ENCODE measurements at regions not wholly inside any gene's neighbourhood (a gene's known extent, or its start where the extent isn't known, plus 50 kb on each side); places are given as distances from the start of the nearest gene placed in this dataset.

GRCh38 chr1:95547005-95547404 is 313.0 kb downstream of the RWDD3 start:
- TF ChIP-seq CTCF (conservative IDR thresholded peaks at IDR 0.05; ENCODE audit: low read length): no peak
- no peak for TF ChIP-seq EZH2phosphoT487 (IDR thresholded peaks at IDR 0.05; ENCODE audit: borderline replicate concordance)
